Embryonic facial prominence (tissue), 1 donor: ENCODE measurements at regions not wholly inside any gene's neighbourhood (a gene's known extent, or its start where the extent isn't known, plus 50 kb on each side); places are given as distances from the start of the nearest gene placed in this dataset.
"Not testable (repeated sequence)": the region's sequence is repeated elsewhere in the genome, so short reads cannot be mapped to it uniquely, and the experiment has no call there.

Experiments used
- DNase-seq: peaks from one replicate; pipeline ENCODE4 v3.0.0-alpha.2; 2016; ENCODE audit errors: extremely low spot score

- no peak for DNase-seq
These were observed 68.3 kb downstream of the DYRK2 start for GRCh38 chr12:67716817-67717216.

DNA sequence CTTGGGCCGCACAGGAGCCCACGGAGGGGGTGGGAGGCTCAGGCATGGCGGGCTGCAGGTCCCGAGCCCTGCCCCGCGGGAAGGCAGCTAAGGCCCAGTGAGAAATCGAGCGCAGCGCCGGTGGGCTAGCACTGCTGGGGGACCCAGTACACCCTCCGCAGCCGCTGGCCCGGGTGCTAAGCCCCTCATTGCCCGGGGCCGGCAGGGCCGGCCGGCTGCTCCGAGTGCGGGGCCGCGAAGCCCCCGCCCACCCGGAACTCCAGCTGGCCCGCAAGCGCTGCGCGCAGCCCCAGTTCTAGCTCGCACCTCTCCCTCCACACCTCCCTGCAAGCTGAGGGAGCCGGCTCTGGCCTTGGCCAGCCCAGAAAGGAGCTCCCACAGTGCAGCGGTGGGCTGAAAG is 70.8 kb downstream of the DYRK2 start:
- DNase-seq = not testable (repeated sequence)

GRCh38 chr12:67720351-67720856 is 71.9 kb downstream of the DYRK2 start:
- no peak for DNase-seq

DNA sequence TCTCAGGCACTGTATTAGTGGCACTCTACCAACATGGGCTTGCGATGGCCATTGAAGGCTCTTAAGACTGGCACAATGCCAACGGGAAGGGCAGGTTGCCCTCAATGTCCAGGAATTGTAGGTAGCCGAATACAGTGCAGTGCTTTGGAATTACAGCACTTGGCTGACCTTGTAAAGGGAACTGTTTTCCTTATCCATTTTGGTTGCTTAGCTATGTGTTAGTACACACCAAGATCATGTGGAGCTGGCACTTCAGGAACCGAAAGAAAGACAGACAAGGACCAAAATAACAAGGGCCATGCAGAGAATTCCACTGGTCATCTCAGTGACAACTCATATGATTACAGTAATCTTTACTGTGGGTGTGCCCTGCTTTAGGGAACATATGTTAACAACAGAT is 72.7 kb downstream of the DYRK2 start:
- no peak for DNase-seq

GRCh38 chr12:67722296-67722695 is 73.8 kb downstream of the DYRK2 start:
- DNase-seq = no peak

DNA sequence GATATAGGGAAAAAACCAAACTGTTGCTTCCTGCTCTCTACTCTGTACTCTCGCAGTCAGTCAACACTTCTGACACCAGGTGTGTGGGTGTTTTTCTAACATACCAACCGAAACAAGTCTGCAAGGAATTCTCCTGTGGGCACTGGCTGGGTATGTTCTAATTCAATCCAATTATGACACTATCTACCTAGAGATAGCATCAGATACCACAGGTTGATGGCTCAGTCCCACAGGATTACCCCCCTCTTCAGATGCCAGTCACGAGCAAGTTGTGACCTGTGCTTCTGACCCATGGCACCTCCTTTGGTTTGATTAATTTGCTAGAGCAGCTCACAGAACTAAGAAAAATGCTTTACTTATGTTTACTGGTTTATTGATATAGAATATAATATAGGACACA is 78.3 kb downstream of the DYRK2 start:
- DNase-seq = no peak

- DNase-seq = no peak
These were observed 79.4 kb downstream of the DYRK2 start for GRCh38 chr12:67727702-67728666.

DNA sequence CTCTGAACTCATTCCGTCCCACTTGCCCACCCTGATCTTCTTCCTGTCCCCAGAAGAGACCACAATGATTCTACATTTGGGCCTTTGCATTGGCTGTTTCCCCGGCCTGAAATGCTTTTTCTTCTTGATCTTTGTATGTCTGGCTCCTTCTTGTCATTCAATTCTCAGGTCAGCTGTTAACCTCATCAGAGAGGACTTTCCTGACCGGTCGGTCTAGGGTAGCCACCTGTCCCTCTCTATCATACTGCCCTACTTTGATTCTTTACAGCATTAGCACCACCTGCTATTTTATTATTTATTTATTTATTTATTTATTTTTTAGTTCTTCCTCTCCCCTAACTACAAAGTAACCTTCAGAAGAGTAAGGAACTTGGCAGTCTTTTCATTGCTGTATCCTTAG is 84.3 kb downstream of the DYRK2 start:
- no peak for DNase-seq

DNA sequence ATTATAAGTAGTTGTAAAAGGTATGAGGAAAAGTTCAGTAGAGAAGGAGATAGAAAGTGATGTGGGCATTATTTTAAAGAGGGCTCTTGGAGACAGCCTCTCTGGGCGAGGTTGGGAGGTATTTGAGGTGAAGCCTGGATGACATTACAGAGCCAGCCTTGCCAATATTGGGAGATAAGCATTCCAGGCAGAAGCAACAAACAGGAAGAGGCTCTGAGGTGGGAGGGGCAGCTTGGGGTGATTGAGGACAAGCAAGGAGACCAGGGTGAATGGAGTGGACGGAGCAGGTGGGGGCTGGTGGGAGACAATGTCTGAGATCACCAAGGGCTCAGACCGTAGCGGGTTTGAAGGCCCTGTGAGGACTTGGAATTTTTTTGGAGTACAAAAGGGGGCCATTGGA is 87.3 kb downstream of the DYRK2 start:
- no peak for DNase-seq

- no peak for DNase-seq
These were observed 92.2 kb downstream of the DYRK2 start for GRCh38 chr12:67740711-67741110.

GRCh38 chr12:67741270-67741669 is 92.7 kb downstream of the DYRK2 start:
- DNase-seq = no peak

DNA sequence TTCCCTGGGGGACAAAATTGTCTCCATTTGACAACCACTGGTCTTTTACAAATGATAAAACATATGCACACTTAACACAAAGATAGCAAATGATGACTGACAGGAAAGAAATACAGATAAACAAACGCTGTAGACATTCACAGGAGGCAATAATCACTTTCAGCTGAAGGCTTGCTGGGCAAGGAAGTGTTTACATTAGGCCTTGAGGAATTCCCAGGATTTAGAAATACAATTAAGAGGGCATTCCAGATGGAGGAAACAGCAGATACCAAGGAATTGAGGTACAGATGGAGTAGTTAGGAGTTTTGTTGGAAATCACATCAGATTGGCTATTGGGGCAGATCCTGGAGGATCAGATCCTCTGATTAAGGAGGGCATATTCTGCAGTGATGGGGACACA is 93.9 kb downstream of the DYRK2 start:
- DNase-seq = no peak

GRCh38 chr12:67747869-67748742 is 99.6 kb downstream of the DYRK2 start:
- no peak for DNase-seq

DNA sequence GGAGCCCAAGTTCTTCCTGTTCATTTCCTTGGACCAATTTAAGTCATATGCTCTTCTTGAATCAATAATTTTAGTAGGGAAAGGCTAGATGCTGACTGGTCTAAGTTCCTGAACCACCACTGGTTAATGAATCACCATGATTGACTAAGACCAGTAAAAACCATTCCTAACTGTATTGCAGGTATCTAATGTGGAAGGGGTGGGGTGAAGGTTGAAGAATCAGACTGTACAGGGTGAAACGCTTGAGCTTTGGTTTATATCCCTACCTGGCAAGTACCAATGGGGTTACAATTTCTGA is 100.1 kb downstream of the DYRK2 start:
- no peak for DNase-seq

- DNase-seq = no peak
These were observed 102.1 kb downstream of the DYRK2 start for GRCh38 chr12:67750513-67751183.

- no peak for DNase-seq
These were observed 102.9 kb downstream of the DYRK2 start for GRCh38 chr12:67751381-67751928.

GRCh38 chr12:67752226-67752732 is 103.7 kb downstream of the DYRK2 start:
- no peak for DNase-seq

GRCh38 chr12:67754933-67755697 is 106.6 kb downstream of the DYRK2 start:
- DNase-seq = no peak

DNA sequence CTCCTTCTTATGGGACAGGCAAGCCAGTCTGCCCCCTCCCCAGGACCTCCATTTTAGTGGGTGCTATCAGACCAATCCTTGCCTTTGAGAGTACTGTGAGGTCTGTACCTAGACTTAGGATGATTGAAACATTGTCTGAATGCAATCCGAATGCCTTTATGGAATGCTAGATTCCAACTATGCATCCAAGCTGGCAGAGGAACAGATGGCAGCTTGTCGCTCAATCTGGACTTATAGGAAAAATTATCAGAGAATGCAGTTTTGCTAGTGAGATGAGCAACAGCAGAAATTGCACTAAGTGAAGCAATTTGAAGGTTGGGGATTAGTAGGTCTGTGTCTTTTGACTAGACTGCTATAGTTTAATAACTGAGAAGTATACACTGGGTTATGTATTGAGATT is 109.1 kb downstream of the DYRK2 start:
- DNase-seq = no peak

DNA sequence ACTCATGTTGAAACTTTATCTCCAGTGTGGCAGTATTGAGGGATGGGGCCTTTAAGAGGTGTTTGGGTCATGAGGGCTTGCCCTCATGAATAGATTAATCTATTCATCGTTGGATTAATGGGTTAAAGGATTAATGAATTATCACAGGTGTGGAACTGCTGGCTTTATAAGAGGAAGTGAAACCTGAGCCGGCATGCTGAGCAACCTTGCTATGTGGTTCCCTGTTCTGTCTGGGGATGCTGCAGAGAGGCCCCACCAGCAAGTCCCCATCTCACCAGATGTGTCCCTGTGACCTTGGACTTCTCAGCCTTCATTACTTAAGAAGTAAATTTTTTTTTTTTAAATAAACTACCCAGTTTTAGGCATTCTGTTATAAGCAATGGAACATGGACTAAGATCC is 109.6 kb downstream of the DYRK2 start:
- no peak for DNase-seq

- DNase-seq = no peak
These were observed 110.0 kb downstream of the DYRK2 start for GRCh38 chr12:67758521-67758920.
